Neuronal stem cell (in vitro differentiated cells): ENCODE measurements at regions not wholly inside any gene's neighbourhood (a gene's known extent, or its start where the extent isn't known, plus 50 kb on each side); places are given as distances from the start of the nearest gene placed in this dataset.

Source experiments
- DNase-seq: peaks from one replicate; pipeline ENCODE4 v3.0.0-alpha.2; 2013; ENCODE audit warnings: low spot score
- H2AFZ ChIP-seq: one replicate; pipeline ENCODE4 v1.6.1; 2013; ENCODE audit warnings: mild to moderate bottlenecking, low read length, inconsistent platforms
- H2AK5ac ChIP-seq: 2 replicates; pipeline ENCODE4 v1.6.1; 2013; ENCODE audit warnings: low read depth, mild to moderate bottlenecking, inconsistent platforms, low read length, moderate library complexity, mixed read lengths
- H2BK120ac ChIP-seq: 2 replicates; pipeline ENCODE4 v1.6.1; 2013; ENCODE audit warnings: low read depth, mild to moderate bottlenecking, inconsistent platforms, low read length, moderate library complexity, mixed read lengths
- H2BK12ac ChIP-seq: one replicate; pipeline ENCODE4 v1.6.1; 2013; ENCODE audit warnings: low read length, inconsistent platforms
- H2BK15ac ChIP-seq: 2 replicates; pipeline ENCODE4 v1.6.1; 2013; ENCODE audit warnings: mild to moderate bottlenecking, low read length, inconsistent platforms, mixed read lengths
- H2BK5ac ChIP-seq: one replicate; pipeline ENCODE4 v1.6.1; 2013; ENCODE audit warnings: inconsistent platforms, mild to moderate bottlenecking, low read length, moderate library complexity
- H3K14ac ChIP-seq: one replicate; pipeline ENCODE4 v1.6.1; 2013; ENCODE audit warnings: low read length, inconsistent platforms
- H3K18ac ChIP-seq: 2 replicates; pipeline ENCODE4 v1.6.1; 2013; ENCODE audit warnings: low read length, inconsistent platforms
- H3K23ac ChIP-seq: 2 replicates; pipeline ENCODE4 v1.6.1; 2013; ENCODE audit warnings: low read depth, mild to moderate bottlenecking, mixed read lengths, low read length, inconsistent platforms; ENCODE audit not compliant: poor library complexity
- H3K27ac ChIP-seq: replicated peaks from 3 replicates; pipeline ENCODE4 v1.5.1; 2013; ENCODE audit warnings: low read length, inconsistent platforms
- H3K27me3 ChIP-seq, 3 experiments: 2 replicates each; pipeline ENCODE4 v1.6.1; 2013; ENCODE audit warnings: low read length in 3 of 3, mild to moderate bottlenecking in 2 of 3, inconsistent platforms in 1 of 3, low read depth in 1 of 3, mixed read lengths in 1 of 3, moderate library complexity in 1 of 3; ENCODE audit not compliant: control insufficient read depth in 3 of 3, insufficient read depth in 3 of 3
- H3K36me3 ChIP-seq, 2 donors: replicated peaks in 1 of 2; 2 replicates each; pipeline ENCODE4 v1.6.1; 2013; ENCODE audit warnings: low read length in 2 of 2; ENCODE audit not compliant: control insufficient read depth in 2 of 2, insufficient read depth in 2 of 2
- H3K4ac ChIP-seq: 2 replicates; pipeline ENCODE4 v1.6.1; 2013; ENCODE audit warnings: inconsistent platforms, mild to moderate bottlenecking, low read length, moderate library complexity
- H3K4me1 ChIP-seq, 2 donors: 1 replicate in 1 of 2; 2 replicates in 1 of 2; pipeline ENCODE4 v1.6.1; 2013; ENCODE audit warnings: low read length in 2 of 2, low read depth in 1 of 2; ENCODE audit not compliant: control insufficient read depth in 2 of 2, insufficient read depth in 1 of 2
- H3K4me2 ChIP-seq: one replicate; pipeline ENCODE4 v1.6.1; 2013; ENCODE audit warnings: mild to moderate bottlenecking, low read length, inconsistent platforms; ENCODE audit not compliant: insufficient read depth, poor library complexity, severe bottlenecking
- H3K4me3 ChIP-seq, 2 donors: 2 replicates each; pipeline ENCODE4 v1.5.1; 2013; ENCODE audit warnings: low read length in 2 of 2, mild to moderate bottlenecking in 2 of 2, inconsistent platforms in 1 of 2, moderate library complexity in 1 of 2
- H3K79me1 ChIP-seq: one replicate; pipeline ENCODE4 v1.6.1; 2013; ENCODE audit warnings: low read depth, mild to moderate bottlenecking, inconsistent platforms, low read length, moderate library complexity
- H3K9ac ChIP-seq: one replicate; pipeline ENCODE4 v1.6.1; 2013; ENCODE audit warnings: mild to moderate bottlenecking, low read depth, low read length, inconsistent platforms; ENCODE audit not compliant: poor library complexity
- H3K9me3 ChIP-seq, 2 donors: replicated peaks in 1 of 2; 2 replicates each; pipeline versions ENCODE3 to v1.6.1; 2013; ENCODE audit warnings: low read length in 2 of 2, mild to moderate bottlenecking in 2 of 2, inconsistent platforms in 1 of 2, low read depth in 1 of 2, mixed read lengths in 1 of 2, moderate library complexity in 1 of 2; ENCODE audit not compliant: control insufficient read depth in 2 of 2, insufficient read depth in 1 of 2
- H4K8ac ChIP-seq: one replicate; pipeline ENCODE4 v1.6.1; 2013; ENCODE audit warnings: low read depth, mild to moderate bottlenecking, inconsistent platforms, low read length, moderate library complexity
- H4K91ac ChIP-seq: one replicate; pipeline ENCODE4 v1.6.1; 2013; ENCODE audit warnings: low read length, low read depth, mild to moderate bottlenecking, inconsistent platforms; ENCODE audit not compliant: poor library complexity
- WGBS, 2 donors: extraction: QIAGEN DNeasy Blood & Tissue Kit; methylation state at CpG; one replicate each; pipeline ENCODE4 v1.1.7; 2013; ENCODE audit warnings: missing lambda C conversion rate in 2 of 2, mixed read lengths in 1 of 2; ENCODE audit not compliant: insufficient read length in 2 of 2, insufficient replicate concordance in 1 of 2; ENCODE audit errors: extremely low coverage in 2 of 2; 5-methylcytosine and 5-hydroxymethylcytosine counted together

DNA sequence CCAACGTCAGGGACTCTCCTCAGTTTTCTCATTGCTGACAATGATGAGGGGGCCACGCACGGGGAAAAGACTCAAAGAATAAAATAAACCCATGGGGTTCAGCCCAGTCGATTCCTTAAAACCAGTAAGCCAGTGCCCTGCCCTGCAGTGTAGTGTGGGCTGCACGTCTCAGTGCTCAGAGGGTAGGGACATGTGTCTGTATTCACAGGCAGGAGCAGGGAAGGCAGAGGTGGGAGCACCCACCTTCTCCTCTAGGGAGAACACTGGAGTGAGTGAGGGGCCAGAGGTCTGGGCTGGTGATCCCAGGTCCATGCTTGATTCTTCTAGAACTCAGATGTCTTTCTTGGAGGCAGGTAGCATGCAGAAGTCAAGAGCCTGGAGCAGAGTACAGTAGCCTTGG, 303.6 kb downstream of the MATN1 start:
- H4K8ac ChIP-seq, result no peak overlapping the region
- no peak overlapping the region for H2BK12ac ChIP-seq
- no peak overlapping the region for H4K91ac ChIP-seq
- no peaks in the 10 kb centered on the region for H3K9me3 ChIP-seq
- no peak overlapping the region for H2AFZ ChIP-seq
- H3K9ac ChIP-seq, result no peak overlapping the region
- no peak overlapping the region for H3K4ac ChIP-seq
- no peaks in the 10 kb centered on the region for H3K79me1 ChIP-seq
- no CpG with 5 or more reads among the region's 5 CpGs for WGBS, 2 donors
- no peak overlapping the region for H3K27ac ChIP-seq
- no peak overlapping the region for H3K14ac ChIP-seq
- H2AK5ac ChIP-seq, result no peak overlapping the region
- H3K4me3 ChIP-seq, result no peak overlapping the region
- no peak overlapping the region for H3K23ac ChIP-seq
- H2BK120ac ChIP-seq, result no peak overlapping the region
- no peaks in the 10 kb centered on the region for H3K36me3 ChIP-seq
- H3K27me3 ChIP-seq, result peaks cover 0 to 3% (median 0%) of the 10 kb centered on the region in 3 experiments
- H3K4me2 ChIP-seq, result no peak overlapping the region
- H3K18ac ChIP-seq, result peak overlapping the region; percentile 44
- H3K4me1 ChIP-seq, result peaks cover 0 to 6% of the 10 kb centered on the region in 2 donors
- H2BK5ac ChIP-seq, result no peak overlapping the region
- no peak for DNase-seq
- H2BK15ac ChIP-seq, result no peak overlapping the region

DNA sequence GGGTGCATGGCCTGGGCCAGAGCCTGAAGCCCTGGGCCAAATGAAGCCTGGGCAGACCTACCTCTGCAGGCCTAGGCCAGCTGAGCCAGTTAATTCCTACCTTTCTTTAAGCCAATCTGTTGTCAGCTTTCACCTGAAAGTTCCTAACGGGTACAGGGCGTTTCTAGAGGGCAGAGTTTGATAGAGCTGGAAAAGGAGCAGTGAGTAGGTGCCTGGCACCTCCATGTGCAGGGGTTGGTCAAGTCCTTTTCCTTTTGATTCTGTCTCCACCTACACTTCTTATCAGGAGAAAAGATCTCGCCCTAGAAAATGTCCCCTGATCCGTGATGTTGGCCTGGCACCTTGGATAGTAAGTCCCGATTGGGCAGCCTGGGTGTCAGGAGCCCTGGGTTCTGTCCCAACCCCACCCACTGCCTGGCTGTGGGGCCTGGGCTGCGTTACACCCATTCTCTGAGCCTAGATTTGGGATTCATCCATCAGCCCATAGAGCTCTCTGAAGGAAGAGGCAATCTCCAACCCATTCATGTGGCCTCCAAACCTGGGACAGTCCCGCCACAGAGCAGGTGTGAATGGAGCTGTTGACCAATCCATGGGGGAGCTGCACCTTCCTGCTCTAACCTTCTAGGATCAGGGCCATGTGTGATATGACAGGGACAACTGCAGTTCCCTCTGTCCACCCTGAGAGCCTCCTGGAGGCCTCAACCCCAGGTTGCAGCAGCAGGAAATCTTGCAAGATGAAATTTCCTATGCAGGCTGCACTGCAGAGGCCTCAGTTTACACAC, 304.3 kb downstream of the MATN1 start:
- WGBS, 2 donors, result no CpG with 5 or more reads among the region's 7 CpGs

GRCh38 chr1:30418061-30418938, 305.1 kb downstream of the MATN1 start:
- Histone ChIP-seq H3K18ac (peak overlapping the region; percentile 24), H3K4me1 (peaks cover 0 to 6% of the 10 kb centered on the region in 2 donors), H3K36me3 (no peaks in the 10 kb centered on the region), H2BK5ac (no peak overlapping the region), H3K4me3 (no peak overlapping the region), H2BK15ac (no peak overlapping the region), H2BK12ac (no peak overlapping the region), H3K23ac (no peak overlapping the region), H3K4ac (no peak overlapping the region), H3K4me2 (no peak overlapping the region), H2AK5ac (no peak overlapping the region), H3K14ac (no peak overlapping the region), H3K27me3 (peaks cover 0 to 3% (median 0%) of the 10 kb centered on the region in 3 experiments), H2AFZ (no peak overlapping the region), H4K91ac (no peak overlapping the region), H3K79me1 (no peaks in the 10 kb centered on the region), H2BK120ac (no peak overlapping the region), H3K27ac (peak overlapping the region; percentile 29), H3K9me3 (no peaks in the 10 kb centered on the region), H4K8ac (no peak overlapping the region), H3K9ac (no peak overlapping the region)
- WGBS, 2 donors, result no CpG with 5 or more reads among the region's 10 CpGs
- no peak for DNase-seq

More for the DNA sequence above, 304.3 kb downstream of the MATN1 start:
- DNase-seq, result no peak
- Histone ChIP-seq H3K18ac (peak overlapping the region; percentile 50), H4K91ac (no peak overlapping the region), H2BK5ac (no peak overlapping the region), H3K4ac (no peak overlapping the region), H3K36me3 (no peaks in the 10 kb centered on the region), H3K9me3 (no peaks in the 10 kb centered on the region), H3K4me3 (no peak overlapping the region), H3K27me3 (peaks cover 0 to 3% (median 0%) of the 10 kb centered on the region in 3 experiments), H3K14ac (no peak overlapping the region), H2BK15ac (no peak overlapping the region), H3K9ac (peak overlapping the region; percentile 4), H2BK120ac (no peak overlapping the region), H3K4me1 (peaks cover 0 to 6% of the 10 kb centered on the region in 2 donors), H3K23ac (no peak overlapping the region), H2BK12ac (no peak overlapping the region), H3K79me1 (no peaks in the 10 kb centered on the region), H3K27ac (no peak overlapping the region), H4K8ac (no peak overlapping the region), H3K4me2 (no peak overlapping the region), H2AK5ac (no peak overlapping the region), H2AFZ (no peak overlapping the region)

DNA sequence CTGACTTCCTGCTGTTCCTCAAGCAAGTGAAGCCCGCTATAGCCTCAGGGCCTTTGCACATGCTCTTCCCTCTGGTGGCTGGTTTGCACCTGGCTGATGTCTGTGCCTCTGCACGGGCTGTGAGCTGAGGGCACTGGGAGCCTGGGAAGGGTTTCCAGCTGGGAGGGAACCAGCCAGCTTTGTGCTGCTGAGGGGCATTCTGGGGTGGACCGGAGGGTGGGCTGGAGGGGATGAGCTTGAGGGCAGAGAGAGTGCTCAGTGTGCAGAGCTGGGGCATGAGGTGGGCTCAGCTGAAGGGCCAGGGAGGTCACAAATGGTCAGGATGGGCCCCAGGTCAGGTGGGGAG, 305.7 kb downstream of the MATN1 start:
- no peak overlapping the region for H2BK15ac ChIP-seq
- peaks cover 0 to 7% of the 10 kb centered on the region in 2 donors for H3K4me1 ChIP-seq
- H4K91ac ChIP-seq, result no peak overlapping the region
- no peak overlapping the region for H3K23ac ChIP-seq
- H2AK5ac ChIP-seq, result no peak overlapping the region
- H3K4me2 ChIP-seq, result no peak overlapping the region
- H2BK120ac ChIP-seq, result no peak overlapping the region
- H4K8ac ChIP-seq, result no peak overlapping the region
- H2BK5ac ChIP-seq, result no peak overlapping the region
- no peak overlapping the region for H2AFZ ChIP-seq
- H3K18ac ChIP-seq, result peak overlapping the region; percentile 24
- H3K27me3 ChIP-seq, result no peaks in the 10 kb centered on the region
- no peaks in the 10 kb centered on the region for H3K79me1 ChIP-seq
- no peak overlapping the region for H3K4ac ChIP-seq
- no peaks in the 10 kb centered on the region for H3K36me3 ChIP-seq
- H3K4me3 ChIP-seq, result no peak overlapping the region
- no peak overlapping the region for H3K9ac ChIP-seq
- no CpG with 5 or more reads among the region's 3 CpGs for WGBS, 2 donors
- no peak overlapping the region for H3K27ac ChIP-seq
- H3K9me3 ChIP-seq, result no peaks in the 10 kb centered on the region
- no peak overlapping the region for H3K14ac ChIP-seq
- no peak overlapping the region for H2BK12ac ChIP-seq
- no peak for DNase-seq
